GM23338 (cell line): ENCODE measurements at regions not wholly inside any gene's neighbourhood (a gene's known extent, or its start where the extent isn't known, plus 50 kb on each side); places are given as distances from the start of the nearest gene placed in this dataset.

Experiments used
- EZH2phosphoT487 ChIP-seq: fragments of 200-600 bp; sonication (generic); IDR thresholded peaks from one replicate; pipeline ENCODE4 v1.8.1; 2018; ENCODE audit warnings: antibody characterized with exemption; ENCODE audit not compliant: unreplicated experiment
- POLR2AphosphoS5 ChIP-seq: IDR thresholded peaks from 2 replicates; pipeline ENCODE4 v1.6.1; 2016; ENCODE audit warnings: antibody characterized with exemption, low read depth
- TF ChIP-seq, protein P1 (sequence below), 2 experiments: fragments of 200-600 bp in 1 of 2; sonication (generic) in 1 of 2; conservative IDR thresholded peaks; 2 replicates each; pipeline versions ENCODE4 v1.5.1 to v1.6.1; 2016 to 2017; ENCODE audit warnings: antibody characterized with exemption in 2 of 2, low read depth in 2 of 2, mild to moderate bottlenecking in 2 of 2, moderate library complexity in 1 of 2

- TF ChIP-seq POLR2AphosphoS5 (no peak), EZH2phosphoT487 (no peak)
- TF ChIP-seq, protein P1, sequence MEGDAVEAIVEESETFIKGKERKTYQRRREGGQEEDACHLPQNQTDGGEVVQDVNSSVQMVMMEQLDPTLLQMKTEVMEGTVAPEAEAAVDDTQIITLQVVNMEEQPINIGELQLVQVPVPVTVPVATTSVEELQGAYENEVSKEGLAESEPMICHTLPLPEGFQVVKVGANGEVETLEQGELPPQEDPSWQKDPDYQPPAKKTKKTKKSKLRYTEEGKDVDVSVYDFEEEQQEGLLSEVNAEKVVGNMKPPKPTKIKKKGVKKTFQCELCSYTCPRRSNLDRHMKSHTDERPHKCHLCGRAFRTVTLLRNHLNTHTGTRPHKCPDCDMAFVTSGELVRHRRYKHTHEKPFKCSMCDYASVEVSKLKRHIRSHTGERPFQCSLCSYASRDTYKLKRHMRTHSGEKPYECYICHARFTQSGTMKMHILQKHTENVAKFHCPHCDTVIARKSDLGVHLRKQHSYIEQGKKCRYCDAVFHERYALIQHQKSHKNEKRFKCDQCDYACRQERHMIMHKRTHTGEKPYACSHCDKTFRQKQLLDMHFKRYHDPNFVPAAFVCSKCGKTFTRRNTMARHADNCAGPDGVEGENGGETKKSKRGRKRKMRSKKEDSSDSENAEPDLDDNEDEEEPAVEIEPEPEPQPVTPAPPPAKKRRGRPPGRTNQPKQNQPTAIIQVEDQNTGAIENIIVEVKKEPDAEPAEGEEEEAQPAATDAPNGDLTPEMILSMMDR (conservative IDR thresholded peaks at IDR 0.05; ENCODE audit: low read depth in 2 of 2) = no peak
These were observed 140.9 kb downstream of the AQP9 start for GRCh38 chr15:58279106-58279505.
